GM04504 (cell line): ENCODE measurements at regions not wholly inside any gene's neighbourhood (a gene's known extent, or its start where the extent isn't known, plus 50 kb on each side); places are given as distances from the start of the nearest gene placed in this dataset.
A peak's percentile ranks its signal among the peaks of the same experiment; 100 is the strongest.

ENCODE experiments used
- DNase-seq: peaks from one replicate; pipeline ENCODE4 v3.0.0-alpha.2; 2012; ENCODE audit warnings: low read depth

GRCh38 chr5:89129941-89130340 is 247.0 kb upstream of the MEF2C start:
- no peak for DNase-seq

GRCh38 chr5:89128906-89129625 is 246.1 kb upstream of the MEF2C start:
- DNase-seq = no peak

- no peak for DNase-seq
Observed at GRCh38 chr5:89128092-89128491, 245.1 kb upstream of the MEF2C start.

- DNase-seq = no peak
Observed at GRCh38 chr5:89127191-89127590, 244.2 kb upstream of the MEF2C start.

- no peak for DNase-seq
Observed at GRCh38 chr5:89125372-89125771, 242.4 kb upstream of the MEF2C start.

- DNase-seq = no peak
Observed at GRCh38 chr5:89123581-89123980, 240.6 kb upstream of the MEF2C start.

GRCh38 chr5:89120719-89121118 is 237.7 kb upstream of the MEF2C start:
- no peak for DNase-seq

GRCh38 chr5:89117124-89117644 is 234.2 kb upstream of the MEF2C start:
- DNase-seq = no peak

- DNase-seq = no peak
Observed at GRCh38 chr5:89110916-89111646, 228.1 kb upstream of the MEF2C start.

- DNase-seq = no peak
Observed at GRCh38 chr5:89106480-89106879, 223.5 kb upstream of the MEF2C start.

GRCh38 chr5:89105836-89106235 is 222.9 kb upstream of the MEF2C start:
- DNase-seq = no peak

GRCh38 chr5:89105171-89105695 is 222.2 kb upstream of the MEF2C start:
- DNase-seq = no peak

GRCh38 chr5:89098199-89098756 is 215.3 kb upstream of the MEF2C start:
- DNase-seq = no peak

GRCh38 chr5:89097103-89097502 is 214.1 kb upstream of the MEF2C start:
- no peak for DNase-seq

- DNase-seq = no peak
Observed at GRCh38 chr5:89095341-89095740, 212.4 kb upstream of the MEF2C start.

GRCh38 chr5:89090037-89090436 is 207.1 kb upstream of the MEF2C start:
- no peak for DNase-seq

GRCh38 chr5:89087551-89088318 is 204.8 kb upstream of the MEF2C start:
- no peak for DNase-seq

GRCh38 chr5:89087128-89087527 is 204.1 kb upstream of the MEF2C start:
- DNase-seq = no peak

GRCh38 chr5:89086390-89087086 is 203.6 kb upstream of the MEF2C start:
- no peak for DNase-seq

- DNase-seq = peak; percentile 81
Observed at GRCh38 chr5:89083791-89084190, 200.8 kb upstream of the MEF2C start.

- no peak for DNase-seq
Observed at GRCh38 chr5:89081360-89081759, 198.4 kb upstream of the MEF2C start.
